LNCaP clone FGC (cell line): ENCODE measurements at regions not wholly inside any gene's neighbourhood (a gene's known extent, or its start where the extent isn't known, plus 50 kb on each side); places are given as distances from the start of the nearest gene placed in this dataset.

Experiments
- DNase-seq: peaks from one replicate; pipeline ENCODE4 v3.0.0-alpha.2; 2011; ENCODE audit warnings: low read depth
- H3K4me3 ChIP-seq: 2 replicates; pipeline ENCODE4 v1.5.1; 2011; ENCODE audit warnings: mild to moderate bottlenecking, low read depth, low read length, control low read depth
- TF ChIP-seq, protein P1 (sequence below): IDR thresholded peaks from 2 replicates; pipeline ENCODE4 v1.5.1; 2012; ENCODE audit warnings: mild to moderate bottlenecking; ENCODE audit not compliant: control insufficient read depth, insufficient read depth; ENCODE audit errors: extremely low read depth

DNA sequence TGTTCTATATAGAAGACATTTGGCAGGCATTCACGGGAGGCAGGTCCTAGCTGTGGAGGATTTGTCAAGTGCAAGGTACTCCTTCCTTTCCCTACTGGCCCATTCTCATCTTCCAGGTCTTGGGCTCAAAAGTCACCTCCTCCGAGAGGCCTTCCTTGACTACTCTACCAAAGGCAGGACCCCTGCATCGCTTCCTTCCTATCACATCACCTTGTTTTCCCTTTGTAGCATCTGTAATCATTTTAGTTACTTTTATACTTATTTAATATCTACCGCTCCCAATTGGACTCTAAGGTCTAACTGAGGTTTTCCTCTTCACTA lies 296.8 kb upstream of the KAZN start:
- DNase-seq, result no peak
- H3K4me3 ChIP-seq, result no peak overlapping the region
- TF ChIP-seq, protein P1, sequence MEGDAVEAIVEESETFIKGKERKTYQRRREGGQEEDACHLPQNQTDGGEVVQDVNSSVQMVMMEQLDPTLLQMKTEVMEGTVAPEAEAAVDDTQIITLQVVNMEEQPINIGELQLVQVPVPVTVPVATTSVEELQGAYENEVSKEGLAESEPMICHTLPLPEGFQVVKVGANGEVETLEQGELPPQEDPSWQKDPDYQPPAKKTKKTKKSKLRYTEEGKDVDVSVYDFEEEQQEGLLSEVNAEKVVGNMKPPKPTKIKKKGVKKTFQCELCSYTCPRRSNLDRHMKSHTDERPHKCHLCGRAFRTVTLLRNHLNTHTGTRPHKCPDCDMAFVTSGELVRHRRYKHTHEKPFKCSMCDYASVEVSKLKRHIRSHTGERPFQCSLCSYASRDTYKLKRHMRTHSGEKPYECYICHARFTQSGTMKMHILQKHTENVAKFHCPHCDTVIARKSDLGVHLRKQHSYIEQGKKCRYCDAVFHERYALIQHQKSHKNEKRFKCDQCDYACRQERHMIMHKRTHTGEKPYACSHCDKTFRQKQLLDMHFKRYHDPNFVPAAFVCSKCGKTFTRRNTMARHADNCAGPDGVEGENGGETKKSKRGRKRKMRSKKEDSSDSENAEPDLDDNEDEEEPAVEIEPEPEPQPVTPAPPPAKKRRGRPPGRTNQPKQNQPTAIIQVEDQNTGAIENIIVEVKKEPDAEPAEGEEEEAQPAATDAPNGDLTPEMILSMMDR, result no peak

DNA sequence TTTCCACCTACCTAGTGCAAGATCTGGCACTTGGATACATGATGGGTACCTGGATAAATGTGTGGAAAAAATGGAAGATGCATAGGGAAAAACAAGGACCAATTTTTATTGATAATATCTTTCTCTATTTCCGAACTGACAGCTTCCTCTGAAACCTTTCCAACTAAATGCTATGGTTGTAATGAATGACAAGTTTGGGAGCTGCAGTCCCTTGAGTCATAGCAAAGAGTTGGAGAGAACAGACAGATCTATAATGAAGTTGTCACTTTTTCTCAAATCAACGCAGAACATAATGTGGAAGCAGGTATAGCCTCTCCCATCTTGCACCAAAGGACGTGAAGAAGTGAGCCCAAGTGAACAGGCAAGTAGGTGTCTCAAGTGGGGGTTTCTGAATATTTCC lies 296.5 kb upstream of the KAZN start:
- no peak for DNase-seq
- H3K4me3 ChIP-seq, result no peak overlapping the region
- TF ChIP-seq, protein P1, result no peak

DNA sequence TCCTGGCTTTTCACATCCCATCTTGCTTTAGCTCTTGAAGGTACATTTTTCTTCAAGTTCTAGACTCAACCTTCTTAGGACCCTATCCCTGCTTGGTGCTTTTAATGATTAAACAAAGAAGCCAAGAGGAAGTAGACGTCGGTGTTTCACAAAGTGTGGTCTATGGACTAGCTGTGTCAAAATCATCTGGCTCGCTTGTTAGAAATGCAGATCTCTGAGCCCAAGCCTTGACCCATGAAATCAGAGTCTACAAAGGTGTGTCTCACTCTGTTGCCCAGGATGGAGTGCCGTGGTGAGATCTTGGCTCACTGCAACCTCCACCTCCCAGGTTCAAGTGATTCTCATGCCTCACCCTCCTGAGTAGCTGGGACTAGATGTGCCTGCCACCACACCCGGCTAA lies 295.5 kb upstream of the KAZN start:
- TF ChIP-seq, protein P1, result no peak
- H3K4me3 ChIP-seq, result no peak overlapping the region
- DNase-seq, result no peak

DNA sequence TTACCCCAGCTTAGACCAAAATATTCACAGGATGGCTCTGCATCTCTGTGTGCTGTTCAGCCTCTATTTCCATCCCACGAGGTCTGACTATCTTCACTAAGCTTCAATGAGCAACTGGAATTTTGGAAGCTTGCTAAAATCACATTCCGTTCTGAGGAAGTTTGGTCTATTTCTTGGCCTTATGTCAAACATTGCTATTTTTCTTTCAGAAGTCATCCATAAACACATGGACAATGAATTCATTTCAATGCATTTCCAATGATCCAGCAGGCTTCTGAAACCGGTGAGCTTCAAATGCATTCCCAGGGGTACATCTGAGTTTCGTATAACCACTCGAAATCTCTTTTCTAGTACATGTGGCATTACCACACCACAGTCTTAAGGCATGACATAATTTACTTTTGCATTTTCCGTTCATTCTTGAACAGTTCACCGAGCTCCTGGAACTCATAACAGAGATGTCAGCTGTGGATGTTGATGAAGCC lies 294.1 kb upstream of the KAZN start:
- TF ChIP-seq, protein P1, result no peak
- no peak for DNase-seq
- H3K4me3 ChIP-seq, result no peak overlapping the region

DNA sequence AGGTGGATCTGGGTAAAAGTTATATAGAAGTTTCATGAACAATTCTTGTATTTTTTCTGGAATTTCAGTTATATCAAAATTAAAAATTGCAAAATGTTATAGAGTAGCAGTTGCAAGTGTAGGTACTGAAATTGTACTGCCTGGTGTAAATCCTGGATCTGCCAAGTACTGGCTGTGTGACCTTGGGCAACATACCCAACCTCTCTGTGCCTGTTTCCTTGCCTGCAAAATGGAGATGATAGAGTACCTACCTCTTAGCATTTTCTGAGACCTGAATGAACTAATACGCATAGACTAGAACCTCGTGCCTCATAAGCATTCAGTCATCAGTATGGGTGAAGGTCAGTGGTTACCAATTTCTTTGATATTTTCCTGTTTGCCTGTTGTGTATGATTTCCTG lies 290.0 kb upstream of the KAZN start:
- no peak for DNase-seq
- TF ChIP-seq, protein P1, result no peak
- no peak overlapping the region for H3K4me3 ChIP-seq

DNA sequence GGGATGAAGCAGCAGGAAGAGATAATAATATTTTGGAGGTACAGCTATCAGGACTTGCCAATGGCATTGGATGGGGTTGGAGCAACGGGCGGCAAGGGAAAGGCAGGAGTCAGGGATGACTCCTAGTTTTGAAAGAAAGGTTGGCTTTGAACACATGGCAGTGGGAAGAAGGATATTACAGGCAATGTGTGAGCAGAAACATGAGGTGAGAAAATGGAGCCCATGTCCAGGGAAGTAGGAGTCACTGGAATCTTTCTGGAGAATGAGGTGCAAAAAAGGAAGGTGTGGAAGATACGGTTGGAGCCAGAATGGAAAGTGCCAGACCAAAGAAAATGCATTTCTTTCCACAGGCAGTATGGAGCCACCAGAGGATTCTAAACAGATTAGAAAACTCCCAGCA lies 288.5 kb upstream of the KAZN start:
- H3K4me3 ChIP-seq, result no peak overlapping the region
- no peak for DNase-seq
- TF ChIP-seq, protein P1, result no peak

DNA sequence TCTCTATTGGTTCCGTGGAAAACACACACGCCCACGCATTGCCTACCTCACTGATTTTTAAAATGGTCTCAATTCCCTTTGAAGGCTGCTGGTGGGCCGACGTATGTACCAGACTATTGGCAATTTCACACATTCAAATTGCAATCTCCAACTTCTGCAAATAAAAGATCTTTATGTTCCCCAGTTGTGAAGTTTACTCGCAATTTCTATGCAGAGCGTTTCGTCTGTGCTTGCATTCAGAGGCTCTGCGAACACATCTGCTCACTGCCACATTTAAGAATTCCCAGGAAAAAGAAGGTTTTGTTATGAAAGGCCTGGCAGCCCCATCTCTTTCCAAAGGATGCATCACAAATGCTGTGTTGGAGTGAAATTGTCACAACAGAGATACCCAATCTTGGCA lies 288.0 kb upstream of the KAZN start:
- no peak for DNase-seq
- H3K4me3 ChIP-seq, result no peak overlapping the region
- TF ChIP-seq, protein P1, result no peak
